Transverse colon (tissue), 4 donors: ENCODE measurements at regions not wholly inside any gene's neighbourhood (a gene's known extent, or its start where the extent isn't known, plus 50 kb on each side); places are given as distances from the start of the nearest gene placed in this dataset.

Experiments used
- DNase-seq: peaks from one replicate; pipeline ENCODE4 v3.0.0-alpha.2; 2019
- H3K27ac ChIP-seq, 4 donors: fragments of 200-600 bp; sonication (generic); 2 replicates each; pipeline ENCODE4 v1.5.1; 2016 to 2018; ENCODE audit warnings: inconsistent platforms in 4 of 4
- H3K27me3 ChIP-seq: fragments of 200-600 bp; sonication (generic); 2 replicates; pipeline ENCODE4 v1.5.1; 2017; ENCODE audit warnings: inconsistent platforms
- H3K36me3 ChIP-seq, 4 donors: fragments of 200-600 bp; sonication (generic); 2 replicates each; pipeline ENCODE4 v1.5.1; 2017 to 2019; ENCODE audit warnings: inconsistent platforms in 4 of 4
- H3K4me1 ChIP-seq, 4 donors: fragments of 200-600 bp; sonication (generic); 2 replicates each; pipeline ENCODE4 v1.5.1; 2017 to 2020; ENCODE audit warnings: inconsistent platforms in 4 of 4
- H3K4me3 ChIP-seq, 4 donors: fragments of 200-600 bp; sonication (generic); 1 replicate in 1 of 4; 2 replicates in 3 of 4; pipeline versions ENCODE4 v1.5.1 to v1.6.1; 2017 to 2019; ENCODE audit warnings: inconsistent platforms in 4 of 4
- H3K9me3 ChIP-seq, 2 donors: fragments of 200-600 bp; sonication (generic); 2 replicates each; pipeline ENCODE4 v1.5.1; 2017 to 2019; ENCODE audit warnings: inconsistent platforms in 2 of 2
- CTCF ChIP-seq, 5 experiments: fragments of 200-600 bp in 3 of 5; fragments of 450-650 bp in 2 of 5; sonication (generic) in 3 of 5; IDR thresholded peaks; 1 replicate in 2 of 5; 2 replicates in 3 of 5; pipeline ENCODE4 v1.5.1; 2016 to 2017; ENCODE audit warnings: antibody characterized with exemption in 5 of 5, inconsistent platforms in 3 of 5, mild to moderate bottlenecking in 2 of 5, moderate library complexity in 1 of 5
- EP300 ChIP-seq: sonication (generic); formaldehyde crosslinking; IDR thresholded peaks from one replicate; pipeline ENCODE4 v1.6.1; 2017; ENCODE audit warnings: antibody characterized with exemption, low read depth
- POLR2A ChIP-seq: fragments of 450-650 bp; IDR thresholded peaks from one replicate; pipeline ENCODE4 v1.6.1; 2016; ENCODE audit warnings: antibody characterized with exemption, mild to moderate bottlenecking, moderate library complexity
- POLR2AphosphoS5 ChIP-seq, 3 donors: sonication (generic); formaldehyde crosslinking; IDR thresholded peaks; one replicate each; pipeline ENCODE4 v1.6.1; 2016; ENCODE audit warnings: antibody characterized with exemption in 3 of 3
- WGBS, 2 donors: methylation state at CpG; one replicate each; pipeline ENCODE4 v1.1.5; 2018; ENCODE audit warnings: low coverage in 1 of 2; 5-methylcytosine and 5-hydroxymethylcytosine counted together
- in situ Hi-C, 4 donors: fragments of 200-750 bp; cut with MboI; loops; one replicate each; pipeline versions ENCODE4 v1.15.0 to v1.15.1; 2017; ENCODE audit warnings: low sequenced_read_pairs in 3 of 4, low pct_ligation_motif_present in 1 of 4, low pct_unique_long_range_greater_than_20kb in 1 of 4
- intact Hi-C: fragments of 100-400 bp; cut with DNase I; formaldehyde crosslinking; loops from one replicate; pipeline ENCODE4 v1.15.1; 2023; ENCODE audit warnings: low total_unique reads

DNA sequence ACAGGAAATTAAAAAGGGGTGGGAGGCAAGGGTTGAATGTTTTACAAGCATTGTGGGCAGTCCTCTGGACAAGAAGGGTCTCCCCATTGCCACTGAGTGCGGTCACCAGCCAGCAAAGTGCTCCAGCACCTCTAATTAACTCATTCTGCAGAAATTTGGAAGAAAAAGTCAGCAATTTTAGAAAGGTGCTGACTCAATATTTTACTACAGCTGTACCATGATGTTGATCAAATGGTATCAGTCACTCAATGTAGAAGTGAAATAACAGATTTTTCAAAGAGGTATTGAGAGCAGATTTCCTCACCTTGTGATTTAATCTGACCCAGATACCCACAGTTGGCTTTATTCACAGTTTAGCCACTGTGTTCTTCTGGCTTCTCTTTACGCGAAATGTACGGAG lies 96.7 kb downstream of the PMP22 start:
- DNase-seq, result no peak
- in situ Hi-C loops (no loop called here), intact Hi-C loops (no loop called here)
- WGBS, 2 donors, result 69 to 78% methylated on average over 4 of the region's 4 CpGs
- TF ChIP-seq CTCF (IDR thresholded peaks at IDR 0.05) (no peak), EP300 (no peak), POLR2A (no peak), POLR2AphosphoS5 (IDR thresholded peaks at IDR 0.05) (no peak)
- Histone ChIP-seq H3K27ac (no peak overlapping the region), H3K4me1 (no peaks in the 10 kb centered on the region), H3K36me3 (no peaks in the 10 kb centered on the region), H3K27me3 (no peaks in the 10 kb centered on the region), H3K4me3 (no peak overlapping the region), H3K9me3 (no peaks in the 10 kb centered on the region)

GRCh38 chr17:15161395-15161794 lies 103.7 kb downstream of the PMP22 start:
- H3K4me1 ChIP-seq, result no peaks in the 10 kb centered on the region
- no peak for DNase-seq
- H3K9me3 ChIP-seq, result no peaks in the 10 kb centered on the region
- peaks cover 9% of the 10 kb centered on the region for H3K27me3 ChIP-seq
- H3K27ac ChIP-seq, result no peak overlapping the region
- in situ Hi-C loops, result no loop called here
- 95% methylated on average over 7 of the region's 7 CpGs; no CpG with 5 or more reads in 1 of the 2 donors for WGBS, 2 donors
- intact Hi-C loops, result no loop called here
- H3K36me3 ChIP-seq, result no peaks in the 10 kb centered on the region
- no peak overlapping the region for H3K4me3 ChIP-seq
- TF ChIP-seq POLR2AphosphoS5 (IDR thresholded peaks at IDR 0.05) (no peak), POLR2A (no peak), CTCF (IDR thresholded peaks at IDR 0.05) (no peak), EP300 (no peak)

DNA sequence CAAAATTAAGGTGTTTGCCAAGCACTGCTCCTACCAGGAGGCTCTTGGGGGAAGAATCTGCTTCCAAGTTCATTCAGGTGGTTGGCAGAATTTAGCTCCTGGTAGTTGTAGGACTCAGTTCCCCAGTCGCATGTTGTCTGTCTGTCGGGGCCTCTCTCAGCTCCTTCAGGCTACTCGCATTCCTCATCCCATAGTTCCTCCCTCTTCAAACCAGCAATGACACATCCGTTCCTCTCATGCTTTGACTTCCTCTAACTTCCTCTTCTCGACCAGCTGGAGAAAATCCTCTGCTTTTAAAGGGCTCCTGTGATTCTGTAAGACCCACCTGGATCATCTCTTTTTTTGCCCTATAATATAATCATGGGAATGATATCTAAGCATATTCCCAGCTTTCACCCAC lies 108.1 kb downstream of the PMP22 start:
- Histone ChIP-seq H3K9me3 (no peaks in the 10 kb centered on the region), H3K4me3 (no peak overlapping the region), H3K27me3 (peaks cover 17% of the 10 kb centered on the region), H3K4me1 (no peaks in the 10 kb centered on the region), H3K27ac (no peak overlapping the region), H3K36me3 (no peaks in the 10 kb centered on the region)
- no peak for DNase-seq
- intact Hi-C loops (no loop called here), in situ Hi-C loops (no loop called here)
- no peak for TF ChIP-seq EP300
- no peak for TF ChIP-seq POLR2A
- no peak for TF ChIP-seq POLR2AphosphoS5 (IDR thresholded peaks at IDR 0.05)
- no peak for TF ChIP-seq CTCF (IDR thresholded peaks at IDR 0.05)
- 0 to 43% methylated on average over 2 to 5 of the region's 5 CpGs for WGBS, 2 donors

- in situ Hi-C loops (no loop called here), intact Hi-C loops (no loop called here)
- H3K36me3 ChIP-seq, result no peaks in the 10 kb centered on the region
- no peak for DNase-seq
- no peaks in the 10 kb centered on the region for H3K4me1 ChIP-seq
- TF ChIP-seq EP300, result no peak
- no peak for TF ChIP-seq CTCF (IDR thresholded peaks at IDR 0.05)
- no peaks in the 10 kb centered on the region for H3K9me3 ChIP-seq
- 80 to 85% methylated on average over 1 to 2 of the region's 2 CpGs for WGBS, 2 donors
- H3K27me3 ChIP-seq, result peaks cover 17% of the 10 kb centered on the region
- no peak overlapping the region for H3K4me3 ChIP-seq
- H3K27ac ChIP-seq, result no peak overlapping the region
Measured at GRCh38 chr17:15154618-15155017, 110.5 kb downstream of the PMP22 start.
